Left lung (tissue), 4 donors: ENCODE measurements at regions not wholly inside any gene's neighbourhood (a gene's known extent, or its start where the extent isn't known, plus 50 kb on each side); places are given as distances from the start of the nearest gene placed in this dataset.

Experiments used
- ATAC-seq: fragments of 200-7000 bp; cut with Tn5 transposase; one replicate; pipeline ENCODE4 v1.9.1; 2020; ENCODE audit warnings: moderate library complexity
- DNase-seq, 4 donors: peaks; one replicate each; pipeline ENCODE4 v3.0.0-alpha.2; 2013 to 2020
- H3K27ac ChIP-seq, 2 donors: fragments of 200-600 bp; sonication (generic) in 1 of 2; one replicate each; pipeline versions ENCODE4 v1.5.0 to v1.8.0; 2020 to 2021
- H3K27me3 ChIP-seq, 2 donors: fragments of 200-600 bp; sonication (generic) in 1 of 2; one replicate each; pipeline versions ENCODE4 v1.5.0 to v1.8.0; 2020 to 2021
- H3K36me3 ChIP-seq, 2 donors: fragments of 200-600 bp; sonication (generic) in 1 of 2; one replicate each; pipeline versions ENCODE4 v1.5.0 to v1.8.0; 2020 to 2021
- H3K4me1 ChIP-seq, 2 donors: fragments of 200-600 bp; one replicate each; pipeline ENCODE4 v1.8.0; 2021
- H3K4me3 ChIP-seq, 2 donors: fragments of 200-600 bp; sonication (generic) in 1 of 2; one replicate each; pipeline versions ENCODE4 v1.5.0 to v1.8.0; 2020 to 2021; ENCODE audit warnings: mild to moderate bottlenecking in 1 of 2
- H3K9me3 ChIP-seq, 2 donors: fragments of 200-600 bp; sonication (generic) in 1 of 2; one replicate each; pipeline versions ENCODE4 v1.5.0 to v1.8.0; 2020 to 2021
- CTCF ChIP-seq, 2 donors: fragments of 200-600 bp; sonication (generic) in 1 of 2; IDR thresholded peaks; one replicate each; pipeline versions ENCODE4 v1.5.0 to v1.8.0; 2021; ENCODE audit warnings: antibody characterized with exemption in 2 of 2
- intact Hi-C, 2 donors: fragments of 100-400 bp; cut with DNase I; formaldehyde crosslinking; loops; one replicate each; pipeline versions ENCODE4 v1.11.2 to v1.14.2; 2022
- donor health status: DM: no; HTN: yes; CAD: no.
- donor health status: DM: no; HTN: no; CAD: no.

- Histone ChIP-seq H3K27me3 (no peaks in the 10 kb centered on the region), H3K36me3 (no peaks in the 10 kb centered on the region), H3K9me3 (no peaks in the 10 kb centered on the region), H3K4me3 (no peak overlapping the region), H3K4me1 (no peaks in the 10 kb centered on the region), H3K27ac (no peak overlapping the region)
- DNase-seq (no peak), ATAC-seq (no peak)
- intact Hi-C loops: no loop called here
- TF ChIP-seq CTCF (IDR thresholded peaks at IDR 0.05): no peak
Observed at GRCh38 chr14:87824266-87824665, 168.7 kb downstream of the GALC start.

- ATAC-seq: no peak
- no peak overlapping the region for H3K4me3 ChIP-seq
- intact Hi-C loops: no loop called here
Observed at GRCh38 chr14:87816416-87816815, 176.6 kb downstream of the GALC start.

GRCh38 chr14:87815121-87815520 is 177.9 kb downstream of the GALC start:
- Histone ChIP-seq H3K9me3 (no peaks in the 10 kb centered on the region), H3K36me3 (no peaks in the 10 kb centered on the region), H3K4me1 (no peaks in the 10 kb centered on the region), H3K27me3 (peaks cover 0 to 5% of the 10 kb centered on the region in 2 donors), H3K27ac (no peak overlapping the region), H3K4me3 (no peak overlapping the region)
- intact Hi-C loops: no loop called here
- ATAC-seq (no peak), DNase-seq (no peak)
- no peak for TF ChIP-seq CTCF (IDR thresholded peaks at IDR 0.05)

More at GRCh38 chr14:87816416-87816815, 176.6 kb downstream of the GALC start:
- DNase-seq: no peak
- TF ChIP-seq CTCF (IDR thresholded peaks at IDR 0.05): no peak
- no peaks in the 10 kb centered on the region for H3K9me3 ChIP-seq
- H3K4me1 ChIP-seq: no peaks in the 10 kb centered on the region
- H3K27me3 ChIP-seq: peaks cover 0 to 5% of the 10 kb centered on the region in 2 donors
- no peak overlapping the region for H3K27ac ChIP-seq
- no peaks in the 10 kb centered on the region for H3K36me3 ChIP-seq

GRCh38 chr14:87813686-87814085 is 179.3 kb downstream of the GALC start:
- TF ChIP-seq CTCF (IDR thresholded peaks at IDR 0.05): no peak
- intact Hi-C loops: no loop called here
- Histone ChIP-seq H3K4me1 (no peaks in the 10 kb centered on the region), H3K9me3 (no peaks in the 10 kb centered on the region), H3K27ac (no peak overlapping the region), H3K36me3 (no peaks in the 10 kb centered on the region), H3K27me3 (peaks cover 0 to 5% of the 10 kb centered on the region in 2 donors), H3K4me3 (no peak overlapping the region)
- ATAC-seq (no peak), DNase-seq (no peak)

GRCh38 chr14:87813211-87813610 is 179.8 kb downstream of the GALC start:
- intact Hi-C loops: no loop called here
- H3K4me1 ChIP-seq: no peaks in the 10 kb centered on the region
- H3K9me3 ChIP-seq: no peaks in the 10 kb centered on the region
- DNase-seq (no peak), ATAC-seq (no peak)
- H3K27me3 ChIP-seq: peaks cover 0 to 5% of the 10 kb centered on the region in 2 donors
- H3K27ac ChIP-seq: no peak overlapping the region
- no peak overlapping the region for H3K4me3 ChIP-seq
- TF ChIP-seq CTCF (IDR thresholded peaks at IDR 0.05): no peak
- H3K36me3 ChIP-seq: no peaks in the 10 kb centered on the region
